ENCODE measurements at regions not wholly inside any gene's neighbourhood (a gene's known extent, or its start where the extent isn't known, plus 50 kb on each side); places are given as distances from the start of the nearest gene placed in this dataset.

- H3K4me3 ChIP-seq = no peak overlapping the region
- in situ Hi-C loops (cut with MboI; ENCODE audit: low sequenced_read_pairs in 4 of 4) = no loop called here
- no peaks in the 10 kb centered on the region for H3K9me3 ChIP-seq
- TF ChIP-seq POLR2A (IDR thresholded peaks at IDR 0.05) (no peak), CTCF (IDR thresholded peaks at IDR 0.05 in 4 of 5, conservative IDR thresholded peaks at IDR 0.05 in 1 of 5) (no peak)
- no peaks in the 10 kb centered on the region for H3K27me3 ChIP-seq
- H3K27ac ChIP-seq = no peak overlapping the region
- DNase-seq (no peak), ATAC-seq (no peak)
- H3K4me1 ChIP-seq = no peaks in the 10 kb centered on the region
- H3K36me3 ChIP-seq = no peaks in the 10 kb centered on the region
- intact Hi-C loops (cut with DNase I; ENCODE audit: low total_unique reads) = no loop called here
These were observed 730.2 kb upstream of the SLC39A10 start for GRCh38 chr2:194926873-194927272.

- ATAC-seq (no peak), DNase-seq (no peak)
- H3K9me3 ChIP-seq = no peaks in the 10 kb centered on the region
- H3K27ac ChIP-seq = no peak overlapping the region
- intact Hi-C loops (cut with DNase I; ENCODE audit: low total_unique reads) (no loop called here), in situ Hi-C loops (cut with MboI; ENCODE audit: low sequenced_read_pairs in 4 of 4) (no loop called here)
- TF ChIP-seq POLR2A (IDR thresholded peaks at IDR 0.05) (no peak), CTCF (IDR thresholded peaks at IDR 0.05 in 4 of 5, conservative IDR thresholded peaks at IDR 0.05 in 1 of 5) (no peak)
- H3K4me3 ChIP-seq = no peak overlapping the region
- H3K36me3 ChIP-seq = no peaks in the 10 kb centered on the region
- no peaks in the 10 kb centered on the region for H3K4me1 ChIP-seq
- H3K27me3 ChIP-seq = no peaks in the 10 kb centered on the region
These were observed 731.3 kb upstream of the SLC39A10 start for GRCh38 chr2:194925742-194926141.

- no peak for ATAC-seq
- TF ChIP-seq POLR2A (IDR thresholded peaks at IDR 0.05) (no peak), CTCF (IDR thresholded peaks at IDR 0.05 in 4 of 5, conservative IDR thresholded peaks at IDR 0.05 in 1 of 5) (no peak)
- no peak overlapping the region for H3K27ac ChIP-seq
These were observed 739.5 kb upstream of the SLC39A10 start for GRCh38 chr2:194917519-194917918.

GRCh38 chr2:194915485-194915884, 741.5 kb upstream of the SLC39A10 start:
- Histone ChIP-seq H3K27me3 (no peaks in the 10 kb centered on the region), H3K27ac (no peak overlapping the region), H3K36me3 (no peaks in the 10 kb centered on the region), H3K9me3 (no peaks in the 10 kb centered on the region), H3K4me3 (no peak overlapping the region), H3K4me1 (no peaks in the 10 kb centered on the region)
- no peak for TF ChIP-seq CTCF (IDR thresholded peaks at IDR 0.05 in 4 of 5, conservative IDR thresholded peaks at IDR 0.05 in 1 of 5)
- TF ChIP-seq POLR2A (IDR thresholded peaks at IDR 0.05) = no peak
- in situ Hi-C loops (cut with MboI; ENCODE audit: low sequenced_read_pairs in 4 of 4) = no loop called here
- intact Hi-C loops (cut with DNase I; ENCODE audit: low total_unique reads) = no loop called here
- ATAC-seq (no peak), DNase-seq (no peak)

More at GRCh38 chr2:194917519-194917918, 739.5 kb upstream of the SLC39A10 start:
- Histone ChIP-seq H3K4me3 (no peak overlapping the region), H3K36me3 (no peaks in the 10 kb centered on the region), H3K9me3 (no peaks in the 10 kb centered on the region), H3K27me3 (no peaks in the 10 kb centered on the region), H3K4me1 (no peaks in the 10 kb centered on the region)
- intact Hi-C loops (cut with DNase I; ENCODE audit: low total_unique reads) = no loop called here
- no peak for DNase-seq
- in situ Hi-C loops (cut with MboI; ENCODE audit: low sequenced_read_pairs in 4 of 4) = no loop called here

DNA sequence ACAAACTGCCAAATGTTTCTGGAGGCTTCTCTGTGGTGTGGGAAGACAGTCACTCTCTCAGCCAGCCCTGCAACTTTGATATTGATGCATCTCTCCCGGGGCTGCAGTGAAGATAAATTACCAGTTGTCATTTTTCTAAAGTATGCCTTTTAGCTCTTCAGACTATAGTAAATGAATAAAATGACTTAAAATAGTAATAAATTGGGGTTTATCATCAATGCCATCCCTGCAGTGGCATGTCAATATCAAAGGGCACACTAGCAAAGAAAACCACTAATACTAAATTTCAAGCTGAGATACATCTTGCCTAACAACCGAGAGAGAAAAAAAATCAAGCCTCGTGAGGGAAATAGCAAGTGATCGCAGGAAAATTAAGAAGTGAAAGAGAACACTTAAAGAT, 749.5 kb upstream of the SLC39A10 start:
- intact Hi-C loops (cut with DNase I; ENCODE audit: low total_unique reads) = no loop called here
- TF ChIP-seq CTCF (IDR thresholded peaks at IDR 0.05 in 4 of 5, conservative IDR thresholded peaks at IDR 0.05 in 1 of 5) (no peak), POLR2A (IDR thresholded peaks at IDR 0.05) (no peak)
- Histone ChIP-seq H3K27me3 (no peaks in the 10 kb centered on the region), H3K27ac (no peak overlapping the region), H3K4me3 (no peak overlapping the region), H3K36me3 (no peaks in the 10 kb centered on the region), H3K4me1 (no peaks in the 10 kb centered on the region), H3K9me3 (no peaks in the 10 kb centered on the region)
- no peak for ATAC-seq
- in situ Hi-C loops (cut with MboI; ENCODE audit: low sequenced_read_pairs in 4 of 4) = no loop called here
- no peak for DNase-seq
